GM19452 (cell line): ENCODE measurements at regions not wholly inside any gene's neighbourhood (a gene's known extent, or its start where the extent isn't known, plus 50 kb on each side); places are given as distances from the start of the nearest gene placed in this dataset.

Experiments
- ATAC-seq: cut with Tn5 transposase; IDR thresholded peaks from one replicate; pipeline ENCODE4 v1.9.1; 2021; ENCODE audit not compliant: unreplicated experiment

DNA sequence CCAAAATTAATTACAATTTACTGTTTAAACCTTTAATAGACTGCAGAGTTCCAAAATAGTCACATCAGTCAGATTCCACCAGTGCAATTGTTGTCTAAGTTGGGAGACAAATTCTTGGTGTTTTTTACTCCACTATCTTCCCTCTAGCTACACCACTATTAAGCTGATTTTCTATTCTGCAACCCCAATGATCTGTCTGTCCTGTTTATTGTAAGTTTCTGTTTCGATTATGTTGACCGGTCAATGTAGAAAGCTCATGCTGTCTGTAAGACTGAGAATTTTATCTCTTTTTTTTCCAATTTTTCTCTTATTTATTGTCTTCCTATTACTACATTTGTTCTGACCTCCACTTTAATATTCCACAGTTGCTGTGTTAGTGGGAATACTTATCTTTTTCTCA lies 557.5 kb downstream of the SH2D4B start:
- ATAC-seq = no peak

DNA sequence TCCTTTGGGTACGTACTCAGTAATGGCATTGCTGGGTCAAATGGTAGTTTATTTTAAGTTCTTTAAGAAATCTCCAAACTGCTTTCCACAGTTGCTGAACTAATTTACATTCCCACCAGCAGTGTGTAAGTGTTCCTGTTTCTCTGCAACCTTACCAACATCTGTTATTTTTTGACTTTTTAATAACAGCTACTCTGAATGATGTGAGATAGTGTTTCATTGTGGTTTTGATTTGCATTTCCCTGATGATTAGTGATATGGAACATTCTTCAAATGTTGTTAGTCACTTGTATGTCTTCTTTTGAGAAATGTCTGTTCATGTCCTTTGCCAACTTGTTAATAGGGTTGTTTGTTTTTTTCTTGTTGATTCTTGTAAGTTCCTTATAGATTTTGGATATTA lies 558.9 kb downstream of the SH2D4B start:
- ATAC-seq = no peak

DNA sequence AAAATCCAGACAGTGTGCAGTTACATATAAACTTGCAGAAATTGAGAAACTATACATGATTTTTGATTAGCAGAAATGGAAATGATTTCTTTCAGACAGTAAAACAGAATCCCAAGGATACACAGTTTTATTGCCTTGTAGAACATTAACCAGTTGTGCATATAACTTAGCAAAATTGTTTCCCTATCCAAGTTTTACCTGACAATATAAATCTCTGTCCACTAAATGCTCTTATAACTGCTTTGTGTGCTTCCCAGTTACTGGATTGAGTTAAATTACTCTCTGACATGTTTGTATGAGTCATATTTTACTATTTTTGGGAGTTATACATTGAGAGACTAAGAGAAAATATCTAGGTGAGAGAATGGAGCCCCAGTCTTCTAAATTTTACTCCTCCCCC lies 563.4 kb downstream of the SH2D4B start:
- ATAC-seq = no peak

DNA sequence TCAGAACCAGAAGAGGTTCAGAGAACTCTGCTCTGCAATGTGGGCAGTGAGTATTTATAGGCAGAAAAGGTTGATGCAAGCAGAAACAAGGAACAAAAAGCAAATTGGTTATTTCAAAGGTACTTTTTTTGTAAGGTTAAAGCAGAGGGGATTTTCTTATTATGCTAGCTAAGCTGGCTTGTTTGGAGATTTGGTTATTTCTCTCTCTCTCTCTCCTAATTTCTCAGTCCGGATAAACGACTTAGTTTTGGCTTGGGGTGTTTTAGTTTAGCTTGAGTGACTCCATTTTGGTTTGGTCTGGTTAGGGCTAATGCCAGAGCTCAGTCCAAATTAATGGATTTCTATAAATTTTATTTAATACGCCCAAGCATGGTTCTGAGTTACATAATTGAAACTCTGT lies 566.8 kb downstream of the SH2D4B start:
- no peak for ATAC-seq

DNA sequence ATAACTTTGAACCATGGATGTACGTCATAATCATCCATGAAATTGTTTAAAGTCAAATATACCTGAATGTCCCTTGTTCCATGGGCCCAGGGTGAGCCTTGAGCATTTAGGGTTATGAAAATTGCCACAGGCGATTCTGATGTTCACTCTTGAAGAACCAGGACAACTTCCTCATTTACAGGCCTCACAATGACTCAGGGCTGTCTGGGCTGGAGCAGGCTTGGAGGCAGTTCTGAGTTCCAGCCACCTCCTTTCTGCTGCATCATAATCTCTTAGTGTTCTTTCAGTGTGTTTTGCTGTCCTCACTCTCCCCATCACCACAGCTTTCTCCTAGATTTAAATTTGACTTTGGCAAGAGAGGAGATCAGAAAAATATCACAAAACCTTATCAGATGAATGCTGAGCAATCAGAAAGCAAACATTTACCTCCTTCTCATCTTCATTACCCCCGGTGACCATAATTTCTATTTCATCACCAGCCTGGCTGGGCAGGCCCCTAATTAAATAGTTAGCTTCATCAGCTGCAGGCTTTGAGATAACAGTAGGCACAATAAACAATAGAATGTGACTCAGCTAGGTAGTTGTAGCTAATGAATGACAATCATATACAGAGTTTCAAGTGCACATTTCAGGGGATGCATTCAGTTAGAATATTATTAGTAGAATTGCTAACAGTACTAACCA lies 571.0 kb downstream of the SH2D4B start:
- peak; percentile 79 for ATAC-seq

DNA sequence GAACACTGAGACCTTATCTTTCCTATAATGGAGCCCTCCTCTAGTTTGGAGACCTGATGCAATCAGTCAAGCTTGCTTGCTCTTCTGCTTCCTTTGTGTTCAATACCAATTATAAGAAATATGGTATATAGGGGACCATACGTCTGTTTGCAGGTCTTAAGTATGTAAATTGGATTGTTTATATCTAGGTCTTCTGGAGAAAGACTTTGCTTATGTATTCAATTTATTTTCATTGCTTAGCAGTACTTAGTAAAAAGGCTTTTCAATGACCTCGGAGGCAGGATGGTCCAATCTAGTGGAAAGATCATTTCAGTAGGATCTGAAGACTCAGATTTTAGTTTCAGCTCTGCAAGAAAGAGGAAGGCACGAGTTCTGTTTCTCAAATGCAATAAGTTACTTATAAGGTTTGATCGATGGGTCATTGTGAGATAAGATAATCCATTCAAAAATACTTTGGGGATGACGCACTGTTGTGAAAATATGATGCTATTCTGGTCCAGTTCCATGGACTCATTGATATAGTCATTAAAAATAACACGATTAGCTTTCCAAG lies 571.6 kb downstream of the SH2D4B start:
- ATAC-seq = peak; percentile 26

DNA sequence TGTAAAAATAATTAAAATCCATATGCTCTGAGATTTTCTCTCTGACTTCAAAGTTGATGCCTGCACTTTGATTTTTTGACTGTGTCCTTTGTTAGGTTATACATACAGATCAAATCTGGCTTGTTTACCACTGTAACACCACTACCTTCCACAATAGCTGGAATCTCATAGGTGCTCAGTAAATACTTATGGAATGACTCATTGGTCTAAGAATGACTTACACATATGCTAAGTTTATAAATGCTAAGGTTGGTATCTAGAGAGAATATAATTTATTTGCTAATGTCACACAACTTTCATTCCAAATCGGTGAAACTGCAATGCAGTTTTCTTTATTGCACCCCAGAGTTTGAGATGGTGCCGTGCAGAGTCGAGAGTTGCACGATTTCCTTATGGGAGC lies 578.5 kb downstream of the SH2D4B start:
- ATAC-seq = no peak

DNA sequence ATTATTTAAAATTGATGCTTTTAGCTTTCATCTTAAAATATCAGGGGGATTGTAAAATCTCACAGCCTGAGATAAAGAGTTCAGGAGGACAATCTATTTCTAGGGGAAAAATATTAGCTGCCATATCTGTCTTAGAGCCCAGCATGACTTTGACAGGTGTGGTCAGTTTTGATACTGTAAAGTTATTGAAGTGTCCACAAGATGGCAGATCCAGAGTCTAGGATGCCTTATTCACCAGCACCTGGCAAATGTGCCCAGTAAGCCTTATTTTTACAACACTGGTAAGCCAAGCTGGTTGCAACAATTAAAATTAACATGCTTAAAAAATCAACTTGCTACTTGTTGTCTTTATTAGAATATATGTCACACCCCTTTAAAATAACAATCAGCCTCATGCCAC lies 579.3 kb downstream of the SH2D4B start:
- no peak for ATAC-seq

DNA sequence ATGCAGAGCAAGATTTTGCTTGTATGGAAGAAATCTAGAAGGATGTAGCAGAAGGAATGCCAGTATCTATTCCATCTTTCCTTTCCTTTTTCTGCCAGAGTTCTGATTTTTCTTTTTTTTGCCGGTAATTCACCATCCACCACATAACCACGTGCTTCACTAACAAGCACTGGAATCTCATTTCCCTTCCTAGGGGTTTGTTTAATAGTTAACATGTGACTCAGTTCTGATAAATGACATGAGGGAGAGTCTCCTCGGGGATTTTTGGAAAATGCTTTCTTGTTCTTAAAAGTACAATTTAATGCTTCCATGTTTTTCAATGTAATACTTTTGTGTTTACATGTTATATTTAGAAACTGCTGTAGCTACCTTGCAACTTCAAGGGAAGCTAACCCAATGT lies 590.2 kb downstream of the SH2D4B start:
- ATAC-seq = no peak

DNA sequence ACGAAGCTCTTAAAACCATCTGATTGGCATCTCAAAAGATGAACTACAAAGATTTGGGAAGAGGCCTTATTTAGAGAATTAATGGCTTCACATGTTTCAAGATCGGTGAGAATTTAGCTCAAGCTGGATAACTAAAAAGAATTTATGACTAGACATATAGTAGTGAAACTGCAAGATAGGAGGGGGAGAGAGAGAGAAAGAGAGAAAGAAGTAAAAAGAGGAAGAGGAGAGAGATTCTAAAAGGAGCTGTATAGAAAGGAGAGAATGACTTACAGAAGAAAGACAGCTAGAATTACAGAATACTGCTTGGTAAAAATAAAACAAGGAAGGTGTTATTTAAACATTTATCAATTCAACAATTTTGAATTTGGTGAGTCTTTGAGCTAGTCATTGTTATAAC lies 592.3 kb downstream of the SH2D4B start:
- no peak for ATAC-seq

DNA sequence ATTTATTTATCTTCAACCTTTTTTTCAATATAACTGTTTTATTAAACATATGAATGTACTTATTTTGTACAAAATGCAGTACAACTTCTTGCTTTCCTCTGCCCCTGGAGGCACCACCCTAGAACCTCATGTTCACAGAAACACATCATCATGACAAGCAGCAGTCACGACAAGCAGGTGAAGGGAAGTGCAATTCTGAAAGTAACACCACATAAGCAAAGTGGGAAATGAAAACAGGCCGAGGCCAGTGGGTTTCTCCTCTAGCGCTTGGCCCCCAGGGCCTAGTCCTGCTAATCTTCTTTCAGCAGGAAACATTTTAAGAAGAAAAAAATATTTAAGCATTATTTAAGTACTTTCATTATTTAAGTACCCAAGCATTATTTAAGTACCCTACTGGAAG lies 598.1 kb downstream of the SH2D4B start:
- ATAC-seq = peak; percentile 94

DNA sequence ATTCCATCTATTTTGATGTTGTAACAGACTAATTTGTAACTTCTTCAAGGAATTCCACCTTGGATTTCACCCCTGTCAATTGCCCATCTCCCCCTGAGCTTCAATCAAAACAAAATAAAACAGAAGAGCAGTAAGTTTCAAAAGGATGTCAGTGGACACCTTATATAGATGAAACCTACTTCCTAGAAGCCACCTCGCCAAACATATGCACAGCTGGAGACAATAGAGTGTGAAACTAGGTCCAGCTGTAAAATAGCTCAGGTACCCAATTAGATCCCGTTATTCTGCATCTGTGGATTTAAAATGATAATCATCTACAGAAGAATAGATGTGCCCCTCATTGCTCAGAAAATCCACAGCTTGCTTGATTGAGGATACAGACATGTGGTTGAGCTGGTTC lies 598.6 kb downstream of the SH2D4B start:
- ATAC-seq = peak; percentile 43

DNA sequence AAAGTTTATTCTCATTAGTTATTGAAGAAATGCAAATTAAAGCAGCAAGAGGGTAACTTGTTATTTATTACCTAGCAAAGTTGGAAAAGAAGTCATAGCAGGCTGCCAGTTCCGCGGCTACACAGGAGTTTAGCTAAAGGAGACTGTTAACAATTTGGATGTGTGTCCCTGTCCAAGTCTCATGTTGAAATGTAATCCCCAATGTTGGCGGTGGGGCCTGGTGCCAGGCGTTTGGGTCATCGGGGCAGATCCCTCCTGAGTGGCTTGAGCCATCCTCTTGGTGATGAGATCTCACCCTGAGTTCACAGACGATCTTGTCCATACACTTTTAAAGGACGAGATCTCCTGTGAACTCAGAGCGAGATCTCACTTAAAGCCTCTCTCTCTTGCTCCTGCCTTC lies 608.3 kb downstream of the SH2D4B start:
- ATAC-seq = no peak

DNA sequence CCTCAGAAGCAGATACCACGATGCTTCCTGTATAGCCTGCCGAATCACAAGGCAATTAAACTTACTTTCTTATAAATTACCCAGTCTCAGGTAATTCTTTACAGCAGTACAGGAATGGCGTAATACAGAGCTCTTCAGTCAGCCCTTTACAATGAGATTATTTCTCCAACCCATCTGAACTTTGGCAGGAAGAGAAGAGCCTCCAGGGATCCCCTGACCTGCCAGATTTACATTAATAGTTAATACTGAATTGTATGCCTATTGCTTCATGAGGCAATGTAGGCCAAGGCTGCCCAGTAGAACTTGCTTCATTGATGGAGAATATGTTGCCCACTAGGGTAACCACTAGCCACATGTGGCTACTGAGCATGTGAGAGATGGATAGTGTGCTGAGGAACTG lies 608.7 kb downstream of the SH2D4B start:
- ATAC-seq = no peak

DNA sequence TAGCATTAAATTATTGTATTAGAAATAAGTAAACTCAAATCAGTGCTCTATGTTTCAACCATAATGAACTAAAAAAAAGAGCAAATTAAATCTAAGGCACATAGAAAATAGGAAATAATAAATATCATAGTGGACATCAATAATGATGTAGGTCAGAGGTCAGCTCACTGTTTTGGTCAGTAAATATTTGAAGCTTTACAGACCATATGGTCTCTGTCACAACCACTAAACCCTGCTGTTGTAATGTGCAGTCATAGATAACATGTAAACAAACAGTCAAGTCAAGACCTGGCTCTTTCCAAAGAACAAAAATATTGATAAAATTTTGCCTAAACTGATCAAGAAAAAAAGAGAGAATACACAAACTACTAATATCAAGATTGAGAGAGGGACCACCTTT lies 615.0 kb downstream of the SH2D4B start:
- no peak for ATAC-seq

DNA sequence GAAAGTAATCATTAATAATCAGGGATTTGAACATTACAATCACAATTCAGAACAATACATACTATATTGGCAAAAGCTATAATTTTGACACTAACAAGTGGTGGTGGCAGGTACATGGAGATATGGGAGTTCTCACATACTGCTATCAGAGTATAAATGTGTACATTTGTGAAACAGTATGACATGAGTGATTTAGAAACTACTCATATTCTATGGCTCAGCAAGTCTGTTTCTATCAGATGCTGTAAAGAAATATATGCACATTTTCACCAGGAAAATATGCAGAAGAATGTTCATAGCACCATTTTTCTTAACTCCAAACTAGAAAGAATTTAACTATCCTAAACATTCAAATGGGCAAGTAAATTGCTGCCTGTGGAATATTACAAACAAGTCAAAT lies 620.0 kb downstream of the SH2D4B start:
- ATAC-seq = no peak

DNA sequence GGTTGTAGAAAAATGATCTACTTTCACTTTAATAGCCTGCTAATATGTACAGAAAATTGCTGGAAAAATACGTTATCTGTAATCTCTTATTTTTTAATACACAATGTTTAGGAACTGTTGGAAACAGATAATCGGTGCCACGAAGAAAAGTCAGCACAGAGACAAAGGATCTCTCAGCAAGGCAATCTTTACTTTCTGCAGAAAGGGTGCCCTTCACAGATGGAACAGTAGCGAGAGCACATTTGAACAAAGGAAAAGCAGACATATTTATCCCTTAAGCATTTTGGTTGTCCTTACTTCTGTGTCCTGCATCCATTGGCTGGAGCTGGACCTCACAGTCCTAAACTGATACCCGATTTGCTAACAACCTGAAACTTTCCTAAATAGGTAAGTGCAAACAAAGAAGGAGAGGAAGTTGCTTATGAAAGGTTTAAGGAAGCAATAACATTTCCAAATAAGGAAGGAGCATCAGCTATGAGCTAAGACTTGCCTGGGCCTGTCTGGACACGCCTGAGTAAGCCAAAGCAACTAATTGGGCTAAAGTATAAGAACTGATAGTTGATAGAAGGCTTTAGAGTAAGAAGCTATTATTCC lies 640.0 kb downstream of the SH2D4B start:
- ATAC-seq = no peak

DNA sequence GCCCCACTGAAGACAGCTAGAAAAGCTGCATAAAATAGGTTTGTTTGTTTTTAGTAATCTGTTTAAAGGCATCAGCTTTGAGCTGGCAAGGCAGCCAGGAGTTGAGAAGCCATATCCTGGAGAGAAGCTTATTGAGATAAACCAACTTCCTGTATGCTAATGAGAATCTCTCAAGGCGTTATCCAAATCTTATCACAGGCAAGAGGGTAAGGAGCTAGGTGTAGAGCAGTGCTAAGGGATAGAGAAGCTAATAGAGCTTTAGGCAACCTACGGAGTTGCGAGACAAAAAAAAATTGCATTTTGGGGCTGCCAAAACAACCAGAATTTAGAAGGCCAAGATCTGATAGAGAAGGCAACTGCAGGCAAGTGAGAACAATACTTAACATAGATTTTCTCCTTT lies 641.6 kb downstream of the SH2D4B start:
- ATAC-seq = no peak

DNA sequence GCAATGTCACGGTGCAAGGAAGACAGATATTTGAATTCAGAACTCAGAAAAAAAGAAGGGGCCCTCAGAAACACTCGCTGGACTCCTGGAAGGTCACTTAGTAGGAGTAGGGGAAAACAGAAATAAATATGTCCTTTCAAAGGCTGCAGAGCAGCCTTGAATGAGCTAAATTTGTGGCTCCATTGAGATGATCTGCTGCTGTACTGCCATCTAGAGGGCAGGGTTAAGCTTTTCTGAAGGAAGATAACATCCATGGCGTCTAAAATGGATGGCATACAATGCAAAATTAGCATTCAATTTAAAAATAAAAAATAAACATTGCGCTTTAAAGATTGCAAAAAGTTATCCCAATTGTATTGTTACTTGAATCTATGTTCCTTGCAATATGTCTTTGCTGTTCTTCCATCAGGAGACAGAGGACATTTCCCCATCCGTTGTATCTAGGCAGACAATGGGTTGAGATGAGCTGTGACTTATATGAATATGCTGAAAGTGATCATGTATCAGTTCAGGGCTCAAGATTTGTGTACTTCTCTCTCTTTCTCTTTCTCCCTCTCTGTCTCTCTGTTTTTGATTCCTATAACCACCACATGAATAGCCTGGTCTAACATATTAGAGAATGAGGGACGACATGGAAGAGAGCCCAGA lies 642.2 kb downstream of the SH2D4B start:
- peak; percentile 74 for ATAC-seq

DNA sequence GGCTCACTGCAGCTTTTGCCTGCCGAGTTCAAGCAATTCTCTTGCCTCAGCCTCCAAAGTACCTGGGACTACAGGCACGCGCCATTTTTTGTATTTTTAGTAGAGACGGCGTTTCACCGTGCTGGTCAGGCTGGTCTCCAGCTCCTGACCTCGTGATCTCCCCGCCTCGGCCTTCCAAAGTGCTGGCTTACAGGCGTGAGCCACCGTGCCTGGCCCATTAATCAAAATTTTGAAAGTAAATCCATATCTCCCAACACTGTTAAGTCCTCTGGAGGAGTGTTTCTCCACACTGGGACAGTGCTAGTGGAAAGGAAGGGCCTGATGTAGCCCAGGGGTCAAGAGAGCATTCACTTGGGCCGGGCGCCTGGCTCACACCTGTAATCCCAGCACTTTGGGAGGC lies 644.6 kb downstream of the SH2D4B start:
- ATAC-seq = no peak

DNA sequence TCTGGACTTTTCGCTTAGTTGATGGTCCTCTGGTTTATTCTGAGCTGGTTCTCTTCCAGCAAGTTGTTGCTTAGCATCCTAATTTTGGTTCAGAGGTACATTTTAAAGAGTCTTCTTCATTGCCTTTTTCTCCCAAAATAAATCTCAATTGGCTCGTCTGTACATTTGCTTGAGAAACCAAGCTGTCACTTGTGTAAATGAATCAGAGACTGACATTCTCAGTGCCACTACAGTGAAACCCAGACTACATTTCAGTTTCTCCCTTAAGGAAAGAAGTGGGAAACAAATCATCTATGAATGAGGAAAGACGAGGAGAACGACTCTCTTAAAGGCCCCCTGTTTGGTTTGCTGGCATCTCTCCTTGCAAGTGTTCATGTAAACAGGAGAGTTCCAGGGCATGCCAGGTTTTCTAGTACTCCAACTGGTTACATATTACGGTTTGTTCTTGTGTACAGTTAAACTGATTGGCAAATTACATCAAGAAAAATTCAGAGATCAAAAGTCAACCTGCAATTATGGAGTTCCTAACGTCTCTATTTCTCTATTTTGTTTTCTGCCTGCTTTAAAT lies 654.6 kb downstream of the SH2D4B start:
- no peak for ATAC-seq

DNA sequence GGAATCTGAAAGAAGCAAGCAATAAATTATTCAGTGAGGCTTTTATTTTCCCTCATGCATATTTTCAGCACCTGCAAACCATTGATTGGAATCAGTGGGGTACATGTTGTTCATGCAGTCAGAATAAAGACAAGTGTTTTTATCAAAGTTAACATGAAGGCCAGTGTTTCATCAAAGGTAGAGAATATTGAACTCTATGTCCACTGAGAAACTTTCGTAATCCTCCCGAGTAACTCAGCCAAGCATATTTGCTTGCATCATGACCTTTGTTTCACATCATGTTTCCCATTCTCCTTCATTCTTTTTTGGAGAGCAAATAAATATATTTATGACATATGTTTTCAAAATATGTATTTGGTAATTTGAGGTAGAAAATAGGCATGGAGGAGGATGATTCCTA lies 663.1 kb downstream of the SH2D4B start:
- ATAC-seq = no peak
